ENCODE measurements at regions not wholly inside any gene's neighbourhood (a gene's known extent, or its start where the extent isn't known, plus 50 kb on each side); places are given as distances from the start of the nearest gene placed in this dataset.

GRCh38 chr2:132038179-132038882, 123.4 kb downstream of the ANKRD30BL start:
- TF ChIP-seq CTCF (IDR thresholded peaks at IDR 0.05) (no peak), EP300 (IDR thresholded peaks at IDR 0.05; ENCODE audit: low read depth) (no peak), POLR2A (IDR thresholded peaks at IDR 0.05) (no peak), POLR2AphosphoS5 (IDR thresholded peaks at IDR 0.05) (no peak)

All from transverse colon (tissue), 4 donors.